Mucosa of descending colon (tissue), 3 donors: ENCODE measurements at regions not wholly inside any gene's neighbourhood (a gene's known extent, or its start where the extent isn't known, plus 50 kb on each side); places are given as distances from the start of the nearest gene placed in this dataset.
"Not testable (repeated sequence)": the region's sequence is repeated elsewhere in the genome, so short reads cannot be mapped to it uniquely, and the experiment has no call there.

ENCODE experiments used
- ATAC-seq: fragments of 200-7000 bp; cut with Tn5 transposase; one replicate; pipeline ENCODE4 v1.9.1; 2020; ENCODE audit warnings: mild to moderate bottlenecking, moderate library complexity
- DNase-seq, 3 donors: peaks; one replicate each; pipeline ENCODE4 v3.0.0-alpha.2; 2020
- H3K36me3 ChIP-seq: fragments of 200-600 bp; one replicate; pipeline ENCODE4 v1.8.0; 2021; ENCODE audit warnings: low read depth, mild to moderate bottlenecking
- H3K4me1 ChIP-seq: fragments of 200-600 bp; one replicate; pipeline ENCODE4 v1.8.0; 2021; ENCODE audit warnings: low read depth, mild to moderate bottlenecking
- H3K4me3 ChIP-seq: fragments of 200-600 bp; one replicate; pipeline ENCODE4 v1.8.0; 2021; ENCODE audit warnings: mild to moderate bottlenecking
- H3K9me3 ChIP-seq: fragments of 200-600 bp; one replicate; pipeline ENCODE4 v1.8.0; 2021; ENCODE audit warnings: mild to moderate bottlenecking
- intact Hi-C, 2 donors: fragments of 100-400 bp; cut with DNase I in 1 of 2; cut with micrococcal nuclease in 1 of 2; formaldehyde crosslinking; loops; one replicate each; pipeline versions ENCODE4 v1.11.0 to v1.11.1; 2022; cut with DNase I, micrococcal nuclease
- TF ChIP-seq, protein P1 (sequence below): fragments of 200-600 bp; IDR thresholded peaks from one replicate; pipeline ENCODE4 v1.8.0; 2022; ENCODE audit warnings: antibody characterized with exemption, mild to moderate bottlenecking
- donor health status: DM: no; HTN: no; CAD: no; lungs with moderate emphysema.
- donor health status: DM: no; HTN: no; CAD: no.
- donor health status: DM: no; HTN: yes; CAD: no.

DNA sequence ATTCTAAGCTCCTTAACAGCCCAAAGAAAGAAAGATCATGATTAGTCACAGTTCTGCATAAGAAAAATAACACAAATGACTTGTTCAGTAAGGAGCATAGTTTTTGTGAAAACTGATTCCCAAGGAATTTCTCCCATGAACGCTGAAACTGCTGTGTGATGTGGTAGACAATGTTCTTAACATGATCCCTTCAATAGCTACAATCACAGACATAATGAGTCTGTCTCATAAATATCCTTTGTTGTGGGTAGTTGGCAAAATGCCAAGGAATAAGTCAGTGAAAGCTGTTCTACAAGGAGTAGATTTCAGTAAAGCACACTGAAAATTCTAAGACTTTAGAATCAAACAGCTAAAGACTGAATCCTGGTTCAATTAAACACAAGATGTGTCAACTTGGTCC, 404.8 kb downstream of the HLX start:
- no peaks in the 10 kb centered on the region for H3K4me1 ChIP-seq
- intact Hi-C loops, result no loop called here
- ATAC-seq (no peak), DNase-seq (no peak)
- TF ChIP-seq, protein P1, sequence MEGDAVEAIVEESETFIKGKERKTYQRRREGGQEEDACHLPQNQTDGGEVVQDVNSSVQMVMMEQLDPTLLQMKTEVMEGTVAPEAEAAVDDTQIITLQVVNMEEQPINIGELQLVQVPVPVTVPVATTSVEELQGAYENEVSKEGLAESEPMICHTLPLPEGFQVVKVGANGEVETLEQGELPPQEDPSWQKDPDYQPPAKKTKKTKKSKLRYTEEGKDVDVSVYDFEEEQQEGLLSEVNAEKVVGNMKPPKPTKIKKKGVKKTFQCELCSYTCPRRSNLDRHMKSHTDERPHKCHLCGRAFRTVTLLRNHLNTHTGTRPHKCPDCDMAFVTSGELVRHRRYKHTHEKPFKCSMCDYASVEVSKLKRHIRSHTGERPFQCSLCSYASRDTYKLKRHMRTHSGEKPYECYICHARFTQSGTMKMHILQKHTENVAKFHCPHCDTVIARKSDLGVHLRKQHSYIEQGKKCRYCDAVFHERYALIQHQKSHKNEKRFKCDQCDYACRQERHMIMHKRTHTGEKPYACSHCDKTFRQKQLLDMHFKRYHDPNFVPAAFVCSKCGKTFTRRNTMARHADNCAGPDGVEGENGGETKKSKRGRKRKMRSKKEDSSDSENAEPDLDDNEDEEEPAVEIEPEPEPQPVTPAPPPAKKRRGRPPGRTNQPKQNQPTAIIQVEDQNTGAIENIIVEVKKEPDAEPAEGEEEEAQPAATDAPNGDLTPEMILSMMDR, result no peak
- H3K9me3 ChIP-seq, result no peaks in the 10 kb centered on the region
- H3K36me3 ChIP-seq, result no peaks in the 10 kb centered on the region
- H3K4me3 ChIP-seq, result no peak overlapping the region

DNA sequence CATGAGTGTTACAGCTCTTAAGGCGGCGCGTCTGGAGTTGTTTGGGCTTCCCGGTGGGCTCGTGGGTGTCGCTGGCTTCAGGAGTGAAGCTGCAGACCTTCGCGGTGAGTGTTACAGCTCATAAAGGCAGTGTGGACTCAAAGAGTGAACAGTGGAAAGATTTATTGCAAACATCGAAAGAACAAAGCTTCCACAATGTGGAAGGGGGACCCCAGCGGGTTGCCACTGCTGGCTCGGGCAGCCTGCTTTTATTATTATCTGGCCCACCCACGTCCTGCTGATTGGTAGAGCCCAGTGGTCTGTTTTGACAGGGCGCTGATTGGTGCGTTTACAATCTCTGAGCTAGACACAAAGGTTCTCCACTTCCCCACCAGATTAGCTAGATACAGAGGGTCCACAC, 405.7 kb downstream of the HLX start:
- H3K4me1 ChIP-seq, ATAC-seq, H3K36me3 ChIP-seq, H3K4me3 ChIP-seq, intact Hi-C loops, H3K9me3 ChIP-seq, DNase-seq: not testable (repeated sequence)

DNA sequence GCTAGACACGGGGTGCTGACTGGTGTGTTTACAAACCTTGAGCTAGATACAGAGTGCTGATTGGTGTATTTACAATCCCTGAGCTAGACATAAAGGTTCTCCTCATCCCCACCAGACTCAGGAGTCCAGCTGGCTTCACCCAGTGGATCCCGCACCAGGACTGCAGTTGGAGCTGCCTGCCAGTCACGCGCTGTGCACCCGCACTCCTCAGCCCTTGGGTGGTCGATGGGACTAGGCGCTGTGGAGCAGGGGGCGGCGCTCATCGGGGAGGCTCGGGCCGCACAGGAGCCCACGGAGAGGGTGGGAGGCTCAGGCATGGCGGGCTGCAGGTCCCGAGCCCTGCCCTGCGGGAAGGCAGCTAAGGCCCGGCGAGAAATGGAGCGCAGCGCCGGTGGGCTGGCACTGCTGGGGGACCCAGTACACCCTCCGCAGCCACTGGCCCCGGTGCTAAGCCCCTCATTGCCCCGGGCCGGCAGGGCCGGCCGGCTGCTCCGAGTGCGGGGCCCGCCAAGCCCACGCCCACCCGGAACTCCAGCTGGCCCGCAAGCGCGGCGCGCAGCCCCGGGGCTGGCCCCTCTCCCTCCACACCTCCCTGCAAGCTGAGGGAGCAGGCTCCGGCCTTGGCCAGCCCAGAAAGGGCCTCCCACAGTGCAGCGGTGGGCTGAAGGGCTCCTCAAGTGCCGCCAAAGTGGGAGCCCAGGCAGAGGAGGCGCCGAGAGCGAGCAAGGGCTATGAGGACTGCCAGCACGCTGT, 406.4 kb downstream of the HLX start:
- H3K4me3 ChIP-seq, H3K9me3 ChIP-seq, H3K36me3 ChIP-seq, H3K4me1 ChIP-seq, ATAC-seq, DNase-seq, intact Hi-C loops: not testable (repeated sequence)

DNA sequence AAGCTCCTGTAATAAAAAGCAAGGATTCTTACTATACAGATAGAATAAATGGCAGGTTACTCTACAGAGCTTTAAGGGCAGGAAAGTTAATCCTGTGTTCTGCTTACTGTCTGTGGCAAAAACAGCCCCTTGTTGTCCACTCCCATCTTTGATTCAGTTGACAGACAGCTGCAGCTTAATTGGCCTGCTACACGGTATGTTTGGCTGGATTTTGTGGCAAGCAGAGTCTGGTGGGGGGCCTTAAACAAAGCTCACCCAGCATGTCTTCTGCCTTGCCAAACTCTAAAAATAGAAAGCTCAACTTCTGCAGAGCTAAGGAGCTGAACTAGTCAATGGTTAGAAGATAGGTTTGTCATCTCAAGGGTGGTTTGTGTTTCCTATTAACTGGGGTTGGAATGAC, 407.2 kb downstream of the HLX start:
- no peak overlapping the region for H3K4me3 ChIP-seq
- TF ChIP-seq, protein P1, result no peak
- ATAC-seq, result no peak
- no peaks in the 10 kb centered on the region for H3K9me3 ChIP-seq
- H3K4me1 ChIP-seq, result no peaks in the 10 kb centered on the region
- no peak for DNase-seq
- intact Hi-C loops, result no loop called here
- H3K36me3 ChIP-seq, result no peaks in the 10 kb centered on the region

DNA sequence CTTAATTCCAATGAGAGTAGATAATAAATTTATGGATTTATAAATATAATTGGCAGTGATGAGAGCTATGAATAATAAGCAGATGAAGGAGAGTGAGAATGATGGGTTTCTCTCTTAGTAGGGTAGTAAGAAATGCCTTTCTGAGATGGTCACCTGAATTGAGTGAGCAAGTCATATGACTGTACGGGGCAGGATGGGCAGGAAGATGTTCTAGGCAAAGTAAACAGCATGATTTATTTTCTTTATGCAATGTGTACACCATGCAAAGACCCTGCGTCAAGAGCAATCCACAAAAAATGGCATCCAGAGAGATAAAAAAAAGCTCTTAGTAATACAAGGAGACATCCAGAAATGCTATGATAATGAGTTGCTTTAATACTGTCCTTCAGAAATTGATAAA, 409.9 kb downstream of the HLX start:
- Histone ChIP-seq H3K4me3 (no peak overlapping the region), H3K36me3 (no peaks in the 10 kb centered on the region), H3K4me1 (no peaks in the 10 kb centered on the region), H3K9me3 (no peaks in the 10 kb centered on the region)
- ATAC-seq (no peak), DNase-seq (no peak)
- TF ChIP-seq, protein P1, result no peak
- intact Hi-C loops, result no loop called here

DNA sequence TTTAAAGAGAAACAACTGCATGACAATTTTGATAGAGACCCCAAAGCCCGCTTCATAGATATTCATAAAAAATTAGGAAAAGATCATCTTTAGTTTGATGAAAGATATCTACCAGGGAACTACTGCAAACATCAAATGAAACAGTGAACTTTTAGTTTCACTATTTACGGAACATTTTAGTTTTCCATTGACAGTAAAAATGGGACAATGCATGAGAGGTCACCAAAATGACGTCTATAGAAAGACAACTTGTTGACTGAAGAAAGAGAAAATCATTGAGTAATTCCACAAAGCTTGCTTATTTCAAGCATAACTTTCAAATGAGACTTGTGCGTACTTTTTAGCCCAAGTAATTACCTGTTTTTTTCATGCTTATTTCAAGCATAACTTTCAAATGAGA, 411.4 kb downstream of the HLX start:
- Histone ChIP-seq H3K4me1 (no peaks in the 10 kb centered on the region), H3K36me3 (no peaks in the 10 kb centered on the region), H3K4me3 (no peak overlapping the region), H3K9me3 (no peaks in the 10 kb centered on the region)
- DNase-seq (no peak), ATAC-seq (no peak)
- TF ChIP-seq, protein P1, result no peak
- intact Hi-C loops, result no loop called here

DNA sequence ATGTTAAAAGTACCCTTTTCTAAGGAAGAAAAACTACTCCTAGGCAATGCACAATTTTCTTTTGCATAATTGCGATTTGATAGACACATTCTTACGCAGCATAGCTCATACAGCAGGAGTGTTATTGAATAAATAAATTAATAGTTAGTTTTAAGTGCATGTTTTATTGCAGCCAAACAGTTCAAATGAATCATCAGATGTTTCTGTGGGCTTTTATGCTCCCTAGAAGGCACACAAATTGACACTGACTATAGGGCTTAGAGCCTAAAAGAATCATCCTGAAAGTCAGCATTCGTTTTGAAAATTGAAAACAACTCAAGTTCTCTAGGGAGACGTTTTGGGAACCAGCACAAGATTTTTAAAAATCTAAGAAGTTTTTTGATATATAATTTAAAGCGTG, 411.9 kb downstream of the HLX start:
- intact Hi-C loops, result no loop called here
- ATAC-seq (no peak), DNase-seq (no peak)
- no peaks in the 10 kb centered on the region for H3K36me3 ChIP-seq
- TF ChIP-seq, protein P1, result no peak
- H3K9me3 ChIP-seq, result no peaks in the 10 kb centered on the region
- no peak overlapping the region for H3K4me3 ChIP-seq
- H3K4me1 ChIP-seq, result no peaks in the 10 kb centered on the region
